Heart left ventricle (tissue), 16 donors: ENCODE measurements at regions not wholly inside any gene's neighbourhood (a gene's known extent, or its start where the extent isn't known, plus 50 kb on each side); places are given as distances from the start of the nearest gene placed in this dataset.

Source experiments
- ATAC-seq, 4 donors: fragments of 200-7000 bp; cut with Tn5 transposase; one replicate each; pipeline ENCODE4 v1.9.1; 2020 to 2022; ENCODE audit warnings: moderate library complexity in 4 of 4, mild to moderate bottlenecking in 3 of 4, moderate number of reproducible peaks in 1 of 4
- DNase-seq, 5 donors: peaks; one replicate each; pipeline ENCODE4 v3.0.0-alpha.2; 2020
- H3K27ac ChIP-seq, 12 donors: fragments of 200-600 bp; sonication (generic) in 4 of 12; one replicate each; pipeline versions ENCODE4 v1.5.0 to v1.8.0; 2016 to 2022; ENCODE audit warnings: mild to moderate bottlenecking in 2 of 12
- H3K27me3 ChIP-seq, 9 donors: fragments of 200-600 bp; sonication (generic) in 2 of 9; one replicate each; pipeline versions ENCODE4 v1.5.1 to v1.8.0; 2016 to 2022; ENCODE audit warnings: mild to moderate bottlenecking in 3 of 9
- H3K36me3 ChIP-seq, 9 donors: fragments of 200-600 bp; sonication (generic) in 2 of 9; one replicate each; pipeline versions ENCODE4 v1.5.0 to v1.8.0; 2018 to 2022; ENCODE audit warnings: mild to moderate bottlenecking in 2 of 9
- H3K4me1 ChIP-seq, 12 donors: fragments of 200-600 bp; sonication (generic) in 4 of 12; one replicate each; pipeline versions ENCODE4 v1.5.0 to v1.8.0; 2016 to 2022; ENCODE audit warnings: mild to moderate bottlenecking in 3 of 12
- H3K4me3 ChIP-seq, 12 donors: fragments of 200-600 bp; sonication (generic) in 4 of 12; one replicate each; pipeline versions ENCODE4 v1.5.0 to v1.8.0; 2017 to 2022; ENCODE audit warnings: mild to moderate bottlenecking in 9 of 12, moderate library complexity in 4 of 12
- H3K9me3 ChIP-seq, 12 donors: fragments of 200-600 bp; sonication (generic) in 4 of 12; one replicate each; pipeline versions ENCODE4 v1.5.0 to v1.8.0; 2016 to 2022; ENCODE audit warnings: mild to moderate bottlenecking in 1 of 12
- CTCF ChIP-seq, 12 donors: fragments of 200-600 bp; sonication (generic) in 4 of 12; IDR thresholded peaks; one replicate each; pipeline versions ENCODE4 v1.5.0 to v1.8.0; 2018 to 2022; ENCODE audit warnings: antibody characterized with exemption in 12 of 12, mild to moderate bottlenecking in 5 of 12
- POLR2A ChIP-seq, 2 donors: fragments of 450-650 bp; IDR thresholded peaks; one replicate each; pipeline ENCODE4 v1.6.1; 2017; ENCODE audit warnings: antibody characterized with exemption in 2 of 2, mild to moderate bottlenecking in 2 of 2, moderate library complexity in 2 of 2
- WGBS, 4 donors: extraction: QIAGEN DNeasy Blood & Tissue Kit in 2 of 4; methylation state at CpG; one replicate each; pipeline versions ENCODE4 v1.1.5 to v1.1.7; 2013 to 2018; 5-methylcytosine and 5-hydroxymethylcytosine counted together
- intact Hi-C, 10 donors: fragments of 100-400 bp; cut with DNase I; formaldehyde crosslinking; loops; one replicate each; pipeline versions ENCODE4 v1.11.1 to v1.14.2; 2022
- donor health status: ischemic (EF 13 %, LVEDD 7.1; RV severe dilation, severe dysfunction).
- donor health status: healthy with polysubstance abuse.
- donor health status: DM: no; HTN: yes; CAD: no.
- donor health status: DM: no; HTN: no; CAD: no.
- donor health status: ischemic (EF 25% LVEDD 6.9; RV normal size, moderate dysfunction).
- donor health status: ischemic (EF 25% LVEDD 5.7; RV mildly dilated, moderate dysfunction).
- donor health status: healthy.
- donor health status: DM: yes; HTN: yes; CAD: no.
- donor health status: ischemic (EF 35%, LVEDD 5.7; RV mildly dilated, moderate dysfunction).
- donor health status: nonischemic (EF 11% LVEDD 7.7; RV severe dilation, severe dysfunction).
- donor health status: DM: yes; HTN: yes; CAD: no.
- donor health status: PGD.
- donor health status: ischemic (EF 29% LVEDD 5.4; RV normal size, mild dysfunction).
- donor health status: nonischemic (EF 23%, LVEDD 6.1; RV moderate dilation, normal function).

GRCh38 chr21:23445307-23445706 lies 2162.0 kb downstream of the MRPL39 start:
- WGBS, 4 donors, result 43 to 79% (median 57%) methylated on average over 1 of the region's 1 CpG
- no peak for ATAC-seq

GRCh38 chr21:23438081-23438480 lies 2169.2 kb downstream of the MRPL39 start:
- Histone ChIP-seq H3K27me3 (no peaks in the 10 kb centered on the region), H3K4me3 (no peak overlapping the region), H3K27ac (no peak overlapping the region), H3K36me3 (no peaks in the 10 kb centered on the region), H3K9me3 (no peaks in the 10 kb centered on the region), H3K4me1 (no peaks in the 10 kb centered on the region)
- no peak for ATAC-seq
- intact Hi-C loops, result no loop called here
- no peak for DNase-seq
- no peak for TF ChIP-seq POLR2A (IDR thresholded peaks at IDR 0.05)
- TF ChIP-seq CTCF (IDR thresholded peaks at IDR 0.05), result no peak

More at GRCh38 chr21:23445307-23445706, 2162.0 kb downstream of the MRPL39 start:
- TF ChIP-seq POLR2A (IDR thresholded peaks at IDR 0.05), result no peak
- no peak for TF ChIP-seq CTCF (IDR thresholded peaks at IDR 0.05)
- H3K9me3 ChIP-seq, result no peaks in the 10 kb centered on the region
- H3K27me3 ChIP-seq, result no peaks in the 10 kb centered on the region
- intact Hi-C loops, result no loop called here
- no peaks in the 10 kb centered on the region for H3K4me1 ChIP-seq
- no peaks in the 10 kb centered on the region for H3K36me3 ChIP-seq
- H3K27ac ChIP-seq, result no peak overlapping the region
- no peak for DNase-seq
- no peak overlapping the region for H3K4me3 ChIP-seq

GRCh38 chr21:23402929-23403520 lies 2204.3 kb downstream of the MRPL39 start:
- TF ChIP-seq POLR2A (IDR thresholded peaks at IDR 0.05) (no peak), CTCF (IDR thresholded peaks at IDR 0.05) (no peak)
- no peaks in the 10 kb centered on the region for H3K36me3 ChIP-seq
- no peak overlapping the region for H3K4me3 ChIP-seq
- no peak overlapping the region for H3K27ac ChIP-seq
- no peaks in the 10 kb centered on the region for H3K27me3 ChIP-seq
- H3K9me3 ChIP-seq, result peaks cover 0 to 3% (median 0%) of the 10 kb centered on the region in 12 donors
- intact Hi-C loops, result no loop called here
- no peak for DNase-seq
- H3K4me1 ChIP-seq, result no peaks in the 10 kb centered on the region
- WGBS, 4 donors, result 59 to 77% (median 69%) methylated on average over 2 of the region's 2 CpGs
- no peak for ATAC-seq

GRCh38 chr21:23401278-23401677 lies 2206.0 kb downstream of the MRPL39 start:
- WGBS, 4 donors, result 79 to 84% (median 81%) methylated on average over 2 of the region's 2 CpGs
- DNase-seq (no peak), ATAC-seq (no peak)
- peaks cover 0 to 3% (median 0%) of the 10 kb centered on the region in 12 donors for H3K9me3 ChIP-seq
- TF ChIP-seq POLR2A (IDR thresholded peaks at IDR 0.05) (no peak), CTCF (IDR thresholded peaks at IDR 0.05) (peak in 4 of 12 donors; percentile 8 to 20 (median 16))
- H3K27ac ChIP-seq, result no peak overlapping the region
- H3K4me1 ChIP-seq, result no peaks in the 10 kb centered on the region
- no peaks in the 10 kb centered on the region for H3K36me3 ChIP-seq
- intact Hi-C loops, result no loop called here
- no peak overlapping the region for H3K4me3 ChIP-seq
- H3K27me3 ChIP-seq, result no peaks in the 10 kb centered on the region
